Muscle of back (tissue), 3 donors: ENCODE measurements at regions not wholly inside any gene's neighbourhood (a gene's known extent, or its start where the extent isn't known, plus 50 kb on each side); places are given as distances from the start of the nearest gene placed in this dataset.
A peak's percentile ranks its signal among the peaks of the same experiment; 100 is the strongest.

Source experiments
- DNase-seq, 3 donors: peaks; one replicate each; pipeline versions ENCODE4 v3.0.0 to v3.0.0-alpha.2; 2013

DNA sequence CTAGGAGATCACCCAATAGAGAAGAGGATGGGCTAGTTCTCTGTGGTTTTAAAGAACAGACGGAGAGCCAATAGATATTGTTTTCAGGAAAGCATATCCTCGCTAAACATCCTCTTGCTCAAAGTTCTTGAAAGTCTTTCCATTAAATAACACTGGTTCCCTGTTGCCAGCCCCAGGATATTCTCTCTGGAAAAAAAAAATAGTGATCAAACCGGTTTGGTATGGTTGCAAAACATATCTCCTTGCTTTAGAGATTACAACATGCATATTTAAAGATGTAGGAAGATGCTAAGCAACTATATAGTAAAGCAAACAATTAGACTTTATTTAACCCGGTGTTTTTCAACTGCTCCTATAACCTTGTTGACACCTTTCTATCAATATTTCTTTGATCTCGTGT is 211.4 kb downstream of the CMPK2 start:
- DNase-seq = no peak

DNA sequence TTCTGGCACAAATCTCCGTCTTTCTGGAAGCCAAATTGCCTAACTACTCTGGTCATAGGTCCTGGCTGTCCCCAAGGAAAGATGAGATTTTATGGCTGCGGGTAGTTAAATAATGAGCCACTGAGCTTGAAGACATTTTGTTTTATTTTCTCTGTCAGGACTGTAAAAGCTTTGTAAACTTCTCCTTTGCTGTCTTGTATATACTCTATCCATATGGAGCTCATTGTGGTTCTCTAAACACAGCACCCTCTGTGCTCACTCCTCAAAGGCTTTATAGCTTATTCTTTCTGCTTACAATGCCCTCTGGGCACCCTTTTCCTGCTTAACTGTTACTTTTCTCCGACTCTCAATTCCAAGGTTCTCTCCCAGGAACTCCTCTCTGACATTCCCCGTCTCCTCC is 209.1 kb downstream of the CMPK2 start:
- no peak for DNase-seq

DNA sequence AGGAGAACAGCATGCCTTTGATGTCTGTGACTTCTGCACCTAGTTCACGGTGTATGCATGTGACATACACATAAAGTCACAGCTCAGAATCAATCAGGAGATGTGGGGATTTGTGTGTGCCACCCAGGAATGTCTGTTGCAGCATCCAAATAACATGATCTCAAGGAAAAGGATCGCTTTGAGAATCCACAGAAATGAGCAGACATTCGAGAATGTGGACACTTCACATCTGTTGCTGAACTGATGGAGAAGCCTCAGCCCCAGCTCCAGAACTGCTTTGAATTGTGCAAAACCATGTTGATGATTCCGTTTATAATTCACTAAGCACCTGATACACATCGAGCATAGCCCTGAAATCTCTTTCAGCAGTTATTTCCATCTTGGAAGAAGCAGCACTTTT is 208.6 kb downstream of the CMPK2 start:
- peak in 1 of 3 donors; percentile 48 for DNase-seq

DNA sequence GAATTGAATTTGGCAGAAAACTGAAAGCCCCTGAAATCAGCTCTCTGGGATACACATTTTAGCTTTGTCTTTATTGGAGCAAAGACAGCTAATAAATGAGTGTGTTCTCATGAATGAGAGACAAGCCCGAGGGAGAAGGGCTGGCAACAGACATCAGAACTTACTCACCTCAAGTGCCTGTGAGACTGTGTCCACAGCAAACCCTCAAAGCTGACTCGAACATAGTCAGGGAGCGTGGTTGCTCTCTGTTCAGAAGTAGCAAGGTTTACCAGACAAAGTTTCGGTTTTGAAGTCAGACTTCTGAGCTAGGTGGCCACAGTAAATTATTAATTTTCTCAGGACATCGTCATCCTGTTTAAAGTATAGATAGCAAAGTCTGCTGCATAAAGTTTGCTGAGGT is 207.9 kb downstream of the CMPK2 start:
- DNase-seq = peak in 1 of 3 donors; percentile 79

DNA sequence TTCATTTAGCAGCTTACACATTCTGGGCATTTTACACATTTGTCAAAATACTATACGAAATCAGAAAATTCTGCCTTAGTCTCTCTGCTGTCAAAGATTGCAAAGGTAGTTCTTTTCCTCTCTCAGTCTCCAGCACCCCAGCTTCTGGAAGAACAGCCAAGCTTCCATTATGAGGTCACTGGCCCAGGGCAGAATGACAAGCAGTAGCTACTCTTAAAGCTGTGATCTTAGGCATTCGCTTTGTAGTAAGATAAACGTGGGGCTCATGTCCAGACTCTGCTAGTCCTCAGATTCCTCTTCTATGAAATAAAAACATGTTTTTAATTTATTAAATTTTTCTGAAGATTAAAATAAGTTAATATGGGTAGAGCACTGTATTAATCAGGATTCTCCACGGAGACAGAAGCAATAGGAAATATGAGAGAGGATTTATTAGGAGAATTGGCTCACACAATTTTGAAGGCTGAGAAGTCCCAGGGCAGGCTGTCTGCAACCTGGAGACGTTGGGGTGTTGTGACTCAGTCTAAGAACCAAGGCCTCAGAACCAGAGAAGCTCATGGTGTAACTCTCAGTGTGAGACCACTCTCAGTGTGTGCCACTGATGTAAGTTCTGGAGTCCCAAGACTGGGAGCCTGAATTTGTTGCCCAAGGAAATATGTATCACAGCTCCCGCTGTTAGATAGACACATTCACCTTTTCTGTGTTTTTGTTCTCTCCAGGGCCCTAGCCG is 201.2 kb downstream of the CMPK2 start:
- DNase-seq = no peak

DNA sequence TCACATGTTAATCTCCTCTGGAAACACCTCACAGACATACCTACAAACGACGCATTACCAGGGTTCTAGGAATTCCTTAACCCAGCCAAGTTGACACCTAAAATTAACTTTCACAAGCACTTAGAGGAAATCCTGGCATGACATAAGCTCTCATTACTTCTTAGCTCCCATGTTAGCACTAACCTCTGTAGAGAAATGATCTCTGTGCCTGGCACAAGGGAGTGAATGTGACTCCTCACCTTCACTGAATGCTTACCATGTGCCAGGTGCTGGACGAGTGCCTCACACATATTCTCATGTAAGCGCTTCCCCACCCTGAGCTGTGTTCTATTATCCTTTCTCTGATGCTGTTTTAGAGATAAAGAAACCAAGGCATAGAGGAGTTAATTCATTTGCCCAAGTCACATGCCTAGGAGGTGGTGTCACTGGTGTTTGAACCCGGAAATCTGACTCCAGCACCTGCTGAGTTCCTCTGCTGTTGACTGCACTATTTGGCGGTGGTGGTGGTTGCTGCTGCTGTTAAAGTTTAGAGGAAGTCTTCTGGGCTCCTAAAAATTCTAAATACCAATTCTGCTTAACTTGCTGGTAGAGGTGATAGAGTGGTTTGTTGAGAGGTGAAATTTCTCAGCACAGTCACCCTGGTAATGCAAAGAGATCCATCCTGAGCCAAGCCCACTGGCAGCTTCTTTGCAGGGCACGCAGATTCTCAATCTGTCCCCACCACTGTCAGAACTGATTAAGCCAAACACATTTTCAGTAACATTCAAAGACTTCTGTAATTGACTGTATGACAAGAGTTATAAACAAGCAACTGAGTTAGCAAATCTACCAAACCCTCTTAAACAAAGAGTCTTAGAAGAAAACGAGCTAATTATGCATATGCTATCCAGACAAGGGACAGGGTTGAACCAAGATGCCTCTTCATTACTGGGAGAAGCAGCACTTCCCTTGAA is 200.3 kb downstream of the CMPK2 start:
- DNase-seq = no peak

DNA sequence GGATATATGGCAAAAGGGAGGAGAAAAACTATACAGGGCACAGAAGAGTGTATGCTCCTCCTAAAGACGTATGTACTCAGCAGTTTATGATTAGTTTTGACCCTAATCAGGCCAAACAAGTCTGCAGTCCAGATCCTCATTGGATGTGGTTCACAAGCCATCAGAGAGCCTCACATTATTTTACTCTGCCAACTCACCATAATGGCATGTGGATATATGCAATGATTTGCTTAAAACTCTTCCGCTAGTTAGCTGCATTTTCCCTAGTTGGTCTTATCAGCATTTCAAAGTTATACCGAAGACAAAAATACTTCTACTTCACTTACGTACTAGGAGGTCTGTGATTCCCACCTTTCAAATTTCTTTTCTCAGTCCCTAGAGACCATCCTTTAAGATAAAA is 198.4 kb downstream of the CMPK2 start:
- DNase-seq = no peak

DNA sequence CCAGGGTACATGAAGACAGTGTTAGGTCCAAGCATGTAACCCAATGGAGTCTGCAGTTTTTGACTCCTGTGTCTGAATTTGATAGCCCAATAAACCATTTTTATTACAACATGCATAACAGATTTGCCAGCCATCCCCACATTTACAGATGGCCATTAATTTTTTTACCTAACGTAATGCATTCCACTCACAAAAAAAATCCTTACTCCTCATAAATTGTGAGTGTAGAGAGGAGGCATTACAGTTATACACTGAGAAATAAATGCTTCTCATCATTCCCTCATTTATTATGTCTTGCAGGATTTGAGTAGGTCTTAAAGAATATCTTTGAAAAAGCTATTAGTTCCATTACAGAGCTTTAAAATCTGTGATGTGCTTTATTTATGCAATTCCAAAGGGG is 193.8 kb downstream of the CMPK2 start:
- no peak for DNase-seq

DNA sequence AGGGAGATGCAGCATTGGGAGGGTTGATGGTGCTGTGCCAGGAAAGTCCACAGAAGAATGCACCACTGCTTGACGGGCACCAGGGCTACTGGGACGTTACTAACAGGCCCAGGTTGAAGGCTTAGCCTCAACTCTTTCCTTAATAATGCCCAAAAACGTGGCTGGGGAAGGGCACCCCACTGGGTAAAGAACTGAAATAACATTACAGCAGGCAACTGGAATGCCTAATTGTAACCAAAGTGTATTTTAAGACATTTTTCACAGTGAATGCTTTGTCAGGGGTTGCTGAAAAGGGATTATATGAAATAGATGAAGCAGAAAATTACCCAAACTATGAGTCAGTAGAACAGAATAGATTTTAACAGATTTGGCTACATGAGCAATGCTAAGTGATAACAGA is 191.3 kb downstream of the CMPK2 start:
- no peak for DNase-seq

DNA sequence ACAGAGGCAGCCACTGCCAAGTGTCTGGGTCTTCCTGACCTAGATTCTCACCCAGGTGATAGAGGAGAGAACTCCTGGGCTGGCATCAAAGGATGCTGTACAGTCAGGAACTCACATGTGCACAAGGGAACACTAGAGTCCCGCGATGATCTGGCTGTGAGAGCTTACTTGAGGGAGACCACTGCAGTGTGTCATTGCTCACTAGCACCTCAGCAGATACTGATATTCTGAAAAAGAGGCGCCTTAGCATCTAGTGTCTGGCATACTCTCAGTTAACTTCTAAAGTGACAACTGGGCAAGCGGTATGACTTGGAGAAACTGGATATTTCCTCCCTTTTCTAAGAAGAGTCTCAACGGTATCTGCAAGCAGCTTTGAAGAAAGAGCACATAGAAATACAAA is 189.9 kb downstream of the CMPK2 start:
- DNase-seq = no peak

DNA sequence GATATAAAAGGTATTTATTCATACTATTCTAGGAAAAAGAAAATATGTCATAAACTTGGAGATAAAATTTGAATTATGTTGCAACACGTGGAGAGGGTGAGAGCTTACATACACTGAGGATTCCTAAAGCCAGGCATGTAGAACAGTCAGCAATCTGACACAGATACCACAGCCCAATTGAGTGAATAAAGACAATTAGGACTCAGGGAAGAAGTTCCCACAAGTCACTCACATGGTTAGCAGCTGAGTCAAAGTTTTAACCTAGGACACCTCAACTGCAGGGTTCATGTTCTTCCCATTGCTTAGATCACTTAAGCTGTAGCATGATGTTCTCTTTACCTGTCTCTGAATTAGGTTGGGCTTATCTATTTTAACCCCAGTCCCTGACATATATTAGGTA is 189.5 kb downstream of the CMPK2 start:
- no peak for DNase-seq

DNA sequence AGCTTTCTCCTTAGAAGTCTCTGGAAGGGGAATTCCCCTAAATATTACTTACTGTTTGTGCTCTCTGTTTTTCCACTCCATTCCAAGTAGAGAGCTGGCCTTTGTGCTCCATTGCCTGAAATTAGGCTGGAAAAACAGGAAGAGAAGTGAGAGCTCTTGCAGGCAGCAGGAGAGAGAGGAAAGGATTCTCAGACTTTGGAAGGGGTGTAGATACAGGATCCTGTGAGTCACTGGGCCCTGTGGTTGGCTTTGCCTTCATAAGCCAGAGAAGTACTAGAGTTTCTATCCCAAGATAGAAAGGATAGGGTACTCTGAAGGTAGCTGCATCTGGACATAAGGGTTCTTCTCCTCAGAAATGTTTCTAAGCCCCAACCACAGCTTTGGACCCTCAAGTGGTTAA is 188.9 kb downstream of the CMPK2 start:
- DNase-seq = no peak

DNA sequence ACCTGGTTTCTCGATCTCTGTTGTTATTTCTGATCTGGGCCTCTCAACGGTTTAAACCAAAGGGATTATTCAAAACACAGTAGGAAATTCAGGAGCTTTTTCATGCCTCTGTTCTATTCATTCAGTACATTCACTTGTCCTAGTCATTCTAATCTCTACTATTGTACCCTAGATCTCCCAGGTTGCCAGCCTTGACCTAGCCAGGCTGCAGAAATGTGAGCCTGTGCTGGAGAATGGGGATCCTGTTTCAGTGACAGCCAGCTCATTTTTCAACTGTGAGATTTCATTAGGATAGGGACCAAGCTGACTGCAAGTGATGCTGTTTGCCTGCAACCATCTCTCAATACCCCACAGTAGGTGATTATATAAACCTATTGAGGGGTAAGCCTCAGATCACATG is 186.2 kb downstream of the CMPK2 start:
- no peak for DNase-seq

DNA sequence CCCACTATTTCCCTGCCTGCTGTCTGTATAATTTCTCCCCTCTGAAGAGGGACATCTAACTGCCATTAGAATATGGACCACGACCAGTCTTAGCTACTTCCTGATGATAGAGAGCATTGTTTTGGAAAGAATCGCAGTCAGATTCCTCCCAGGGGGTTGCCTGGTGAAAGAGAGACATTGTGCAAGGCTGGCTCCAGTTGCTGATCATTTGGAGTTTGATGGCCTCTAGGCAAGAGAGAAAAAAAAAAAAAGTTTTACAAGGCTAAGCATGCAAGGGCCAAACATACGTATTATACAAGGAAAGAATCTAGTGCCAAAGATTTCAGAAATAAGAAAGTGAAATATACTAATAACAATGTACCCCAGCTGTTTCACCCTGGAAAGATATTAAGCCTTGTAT is 182.2 kb downstream of the CMPK2 start:
- DNase-seq = no peak

DNA sequence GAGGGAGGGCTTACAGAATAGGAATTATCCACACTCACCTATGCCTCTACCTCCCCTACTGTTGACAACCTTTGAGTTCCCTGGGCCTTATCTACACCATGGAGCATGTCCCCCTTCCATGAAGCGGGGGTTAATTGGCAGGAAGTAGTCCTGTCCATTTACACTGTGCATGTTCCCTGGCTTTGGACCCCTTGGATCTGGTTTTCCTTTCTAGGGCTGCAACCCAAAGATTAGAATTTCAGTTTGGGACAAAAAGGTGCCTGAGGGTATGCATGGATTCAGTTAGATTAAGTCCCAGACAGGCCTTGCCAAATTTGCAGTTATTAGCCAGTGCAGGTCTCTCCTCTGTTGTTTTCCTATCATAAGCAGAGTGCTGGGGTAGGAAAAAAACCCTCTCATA is 180.3 kb downstream of the CMPK2 start:
- no peak for DNase-seq

DNA sequence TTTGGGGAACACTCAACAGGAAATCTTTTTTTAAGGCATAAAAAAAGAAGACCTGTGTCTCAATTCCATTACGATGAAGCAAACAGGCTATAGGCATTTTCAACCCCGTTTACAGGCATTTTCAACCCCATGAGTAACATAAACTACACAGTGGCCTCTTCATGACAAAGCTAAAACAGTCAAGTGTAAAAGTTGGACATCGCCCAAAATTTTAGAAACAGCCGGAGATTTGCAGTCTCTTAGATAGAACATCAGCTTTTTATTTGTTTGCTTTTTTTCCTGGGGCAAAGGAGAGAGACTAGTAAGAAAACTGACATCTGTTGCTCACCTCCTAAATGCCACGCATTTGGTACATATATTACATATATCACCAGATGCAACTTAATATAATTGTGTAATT is 173.7 kb downstream of the CMPK2 start:
- peak in 2 of 3 donors; percentile 16 to 54 for DNase-seq

DNA sequence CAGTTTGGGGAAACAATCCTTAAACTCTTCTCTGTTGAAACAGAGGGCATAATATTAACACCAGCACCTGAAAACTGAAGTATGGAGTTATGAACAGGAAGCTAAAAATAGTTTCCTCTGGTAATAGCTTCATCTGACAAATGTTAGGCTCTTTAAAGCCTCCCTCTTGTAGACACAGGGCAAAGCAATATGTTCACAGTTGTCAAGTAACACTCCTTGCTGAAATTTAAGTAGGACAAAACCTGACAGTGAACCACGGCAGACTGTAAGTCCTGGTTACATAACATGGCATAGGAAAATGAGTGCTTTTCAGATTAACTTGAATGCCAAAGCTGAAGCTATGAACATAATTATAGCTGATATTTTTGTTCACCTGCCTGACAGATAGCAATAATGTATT is 172.9 kb downstream of the CMPK2 start:
- DNase-seq = peak; percentile 8 to 29 (median 10)

DNA sequence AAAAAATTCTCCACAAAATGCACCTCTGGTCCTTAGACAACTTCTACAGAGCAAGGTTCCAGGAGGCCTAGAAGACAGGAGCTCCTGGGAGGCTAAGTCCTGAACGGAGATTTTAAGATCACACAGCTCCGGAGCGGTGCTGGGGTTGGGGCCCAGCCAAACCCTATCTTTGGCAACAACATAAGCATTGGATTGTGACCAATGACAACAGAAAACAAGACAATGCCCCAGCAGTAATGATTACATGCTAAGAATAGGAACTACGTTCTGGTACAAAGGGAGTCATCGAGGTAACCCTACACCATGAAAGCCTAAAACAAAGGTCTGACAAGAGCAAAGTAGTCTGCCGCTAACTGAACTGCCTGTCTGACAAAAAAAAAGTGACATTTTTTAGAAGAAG is 171.2 kb downstream of the CMPK2 start:
- DNase-seq = peak in 1 of 3 donors; percentile 17

DNA sequence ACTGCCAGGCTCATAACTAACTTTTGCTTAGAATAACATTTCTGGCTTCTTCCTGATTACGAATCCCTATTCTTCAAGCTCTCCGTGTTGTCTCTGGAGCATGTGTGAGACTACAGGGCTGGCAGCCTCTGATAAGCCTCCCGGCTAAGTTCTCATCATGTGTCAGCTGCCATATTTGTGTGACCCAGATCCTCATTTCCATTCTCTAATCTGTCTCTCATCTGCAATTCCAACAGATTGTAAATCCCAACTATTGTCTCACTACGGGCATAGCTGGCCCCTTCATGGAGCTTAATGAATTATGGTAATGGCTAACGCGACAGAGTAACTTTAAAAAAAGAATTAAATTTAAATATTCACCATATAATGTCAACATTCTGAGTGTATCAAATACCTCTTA is 165.4 kb downstream of the CMPK2 start:
- DNase-seq = no peak

DNA sequence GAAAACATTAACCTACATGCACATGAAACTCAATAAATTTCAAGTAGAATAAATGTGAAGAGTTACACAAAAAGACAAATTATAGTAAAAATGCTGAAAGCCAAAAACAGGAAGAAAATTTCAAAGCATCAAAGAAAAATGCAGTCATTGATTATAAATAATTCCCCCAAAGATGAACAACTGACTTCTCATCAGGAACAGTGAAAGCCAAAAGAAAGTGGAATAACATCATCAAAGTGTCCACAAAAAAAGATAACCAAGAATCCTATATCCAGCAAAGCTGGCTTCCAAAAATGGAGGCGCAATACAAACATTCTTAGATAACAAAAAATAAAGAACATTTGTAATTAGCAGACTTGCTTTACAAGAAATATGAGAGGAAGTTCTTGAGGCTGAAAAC is 161.6 kb downstream of the CMPK2 start:
- no peak for DNase-seq

DNA sequence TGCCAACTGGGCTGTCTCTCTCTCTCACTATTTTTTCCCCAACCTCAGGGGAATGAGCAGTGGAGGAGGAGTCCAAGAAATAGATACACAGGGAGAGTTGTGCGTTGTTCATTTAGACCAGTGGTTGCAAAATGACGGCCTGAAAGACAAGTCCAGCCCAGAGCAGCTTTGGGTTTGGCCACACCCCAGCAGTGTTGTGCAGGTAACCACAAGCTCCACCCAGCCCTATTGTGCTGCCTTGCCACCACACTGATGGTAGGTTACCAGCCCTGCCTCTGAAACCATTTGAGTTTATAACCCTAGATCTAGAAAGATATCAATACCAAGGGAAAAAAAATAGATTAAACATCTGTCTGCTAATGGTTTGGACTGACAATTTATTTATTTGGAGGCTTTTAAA is 144.3 kb downstream of the CMPK2 start:
- DNase-seq = no peak

DNA sequence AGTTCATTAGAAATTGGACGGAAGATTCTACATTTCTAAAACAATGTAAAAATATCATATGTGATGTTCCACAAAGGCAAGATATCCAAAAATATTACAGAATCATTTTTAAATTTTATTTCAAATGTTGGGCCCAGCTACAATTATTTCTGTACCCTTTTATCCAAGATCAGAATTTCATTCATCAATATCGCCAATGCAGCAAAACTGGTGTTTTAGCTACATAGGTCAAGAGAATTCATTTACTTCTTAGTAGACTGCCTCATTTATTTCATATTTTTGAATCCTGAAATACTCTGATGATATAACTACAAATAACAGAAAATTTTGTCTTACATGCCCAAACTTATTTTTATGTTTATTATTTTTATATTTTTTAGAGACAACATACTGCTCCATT is 143.1 kb downstream of the CMPK2 start:
- DNase-seq = no peak

DNA sequence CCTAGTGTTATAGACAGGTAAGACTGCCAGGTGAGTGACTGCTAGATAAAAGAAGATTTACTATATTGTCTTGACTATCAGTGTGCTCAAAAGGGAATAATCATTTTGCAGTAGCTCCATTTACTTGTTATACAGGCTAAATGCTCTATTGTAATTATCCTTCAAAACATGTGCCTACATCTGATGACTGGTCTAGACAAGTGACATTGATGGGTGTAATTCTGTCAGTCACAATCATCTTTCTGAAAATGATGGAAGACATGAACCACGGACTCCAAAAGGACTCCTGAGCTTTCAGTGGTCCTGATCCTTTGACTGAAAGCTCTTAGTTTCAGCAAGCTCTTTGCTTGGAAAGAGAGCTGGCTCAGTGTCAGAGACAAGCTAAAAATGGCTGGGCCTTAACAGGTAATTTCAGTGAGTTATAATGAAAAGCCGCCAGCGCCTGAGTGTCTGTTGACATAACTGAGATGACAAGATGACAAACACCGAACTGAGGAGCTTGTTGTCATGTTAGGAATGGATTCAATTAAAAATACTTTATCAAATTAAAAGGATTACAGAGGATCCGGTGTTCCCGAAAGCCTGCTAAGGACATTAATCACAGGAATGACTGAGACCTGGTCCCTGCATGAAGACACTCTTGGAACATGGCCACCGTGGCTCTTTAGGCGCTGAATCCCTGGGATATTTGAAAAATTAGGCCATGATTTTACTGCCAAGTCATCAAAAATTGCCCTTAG is 141.7 kb downstream of the CMPK2 start:
- peak in 1 of 3 donors; percentile 9 for DNase-seq
